Gastroesophageal sphincter (tissue), 4 donors: ENCODE measurements at regions not wholly inside any gene's neighbourhood (a gene's known extent, or its start where the extent isn't known, plus 50 kb on each side); places are given as distances from the start of the nearest gene placed in this dataset.

Source experiments
- ATAC-seq: fragments of 150-250 bp; one replicate; pipeline ENCODE4 v1.9.1; 2016; ENCODE audit warnings: mild to moderate bottlenecking, moderate library complexity
- H3K27ac ChIP-seq, 4 donors: fragments of 200-600 bp; sonication (generic) in 3 of 4; 1 replicate in 3 of 4; 2 replicates in 1 of 4; pipeline ENCODE4 v1.5.1; 2016 to 2019
- H3K27me3 ChIP-seq: fragments of 200-600 bp; sonication (generic); one replicate; pipeline ENCODE4 v1.5.1; 2019
- H3K36me3 ChIP-seq, 2 donors: fragments of 200-600 bp; sonication (generic); one replicate each; pipeline ENCODE4 v1.5.1; 2019; ENCODE audit warnings: control low read depth in 1 of 2
- H3K4me1 ChIP-seq, 3 donors: fragments of 200-600 bp; sonication (generic); 1 replicate in 2 of 3; 2 replicates in 1 of 3; pipeline ENCODE4 v1.5.1; 2016 to 2019; ENCODE audit warnings: control low read depth in 2 of 3
- H3K4me3 ChIP-seq, 2 donors: fragments of 200-600 bp; sonication (generic); one replicate each; pipeline ENCODE4 v1.5.1; 2019; ENCODE audit warnings: mild to moderate bottlenecking in 1 of 2, moderate library complexity in 1 of 2
- H3K9me3 ChIP-seq, 3 donors: fragments of 200-600 bp; sonication (generic); one replicate each; pipeline ENCODE4 v1.5.1; 2017 to 2019; ENCODE audit warnings: control low read depth in 2 of 3
- EP300 ChIP-seq: sonication (generic); formaldehyde crosslinking; IDR thresholded peaks from one replicate; pipeline ENCODE4 v1.6.1; 2017; ENCODE audit warnings: antibody characterized with exemption, mild to moderate bottlenecking
- POLR2A ChIP-seq, 2 donors: fragments of 450-650 bp; IDR thresholded peaks; one replicate each; pipeline ENCODE4 v1.6.1; 2017; ENCODE audit warnings: antibody characterized with exemption in 2 of 2, mild to moderate bottlenecking in 2 of 2, moderate library complexity in 1 of 2
- POLR2AphosphoS5 ChIP-seq: sonication (generic); formaldehyde crosslinking; IDR thresholded peaks from one replicate; pipeline ENCODE4 v1.6.1; 2017; ENCODE audit warnings: antibody characterized with exemption
- WGBS, 2 donors: methylation state at CpG; one replicate each; pipeline ENCODE4 v1.1.5; 2018; ENCODE audit warnings: low coverage in 1 of 2; 5-methylcytosine and 5-hydroxymethylcytosine counted together
- TF ChIP-seq, protein P1 (sequence below), 4 experiments: fragments of 200-600 bp in 2 of 4; fragments of 450-650 bp in 2 of 4; sonication (generic) in 1 of 4; IDR thresholded peaks; one replicate each; pipeline ENCODE4 v1.5.1; 2017 to 2019; ENCODE audit warnings: antibody characterized with exemption in 4 of 4, mild to moderate bottlenecking in 2 of 4, moderate library complexity in 2 of 4

GRCh38 chr2:71891719-71892422 is 255.8 kb downstream of the CYP26B1 start:
- Histone ChIP-seq H3K27ac (no peak overlapping the region), H3K36me3 (no peaks in the 10 kb centered on the region), H3K4me3 (no peak overlapping the region), H3K9me3 (no peaks in the 10 kb centered on the region), H3K27me3 (peaks cover 22% of the 10 kb centered on the region), H3K4me1 (no peaks in the 10 kb centered on the region)
- no peak for TF ChIP-seq POLR2AphosphoS5
- TF ChIP-seq EP300: no peak
- TF ChIP-seq, protein P1, sequence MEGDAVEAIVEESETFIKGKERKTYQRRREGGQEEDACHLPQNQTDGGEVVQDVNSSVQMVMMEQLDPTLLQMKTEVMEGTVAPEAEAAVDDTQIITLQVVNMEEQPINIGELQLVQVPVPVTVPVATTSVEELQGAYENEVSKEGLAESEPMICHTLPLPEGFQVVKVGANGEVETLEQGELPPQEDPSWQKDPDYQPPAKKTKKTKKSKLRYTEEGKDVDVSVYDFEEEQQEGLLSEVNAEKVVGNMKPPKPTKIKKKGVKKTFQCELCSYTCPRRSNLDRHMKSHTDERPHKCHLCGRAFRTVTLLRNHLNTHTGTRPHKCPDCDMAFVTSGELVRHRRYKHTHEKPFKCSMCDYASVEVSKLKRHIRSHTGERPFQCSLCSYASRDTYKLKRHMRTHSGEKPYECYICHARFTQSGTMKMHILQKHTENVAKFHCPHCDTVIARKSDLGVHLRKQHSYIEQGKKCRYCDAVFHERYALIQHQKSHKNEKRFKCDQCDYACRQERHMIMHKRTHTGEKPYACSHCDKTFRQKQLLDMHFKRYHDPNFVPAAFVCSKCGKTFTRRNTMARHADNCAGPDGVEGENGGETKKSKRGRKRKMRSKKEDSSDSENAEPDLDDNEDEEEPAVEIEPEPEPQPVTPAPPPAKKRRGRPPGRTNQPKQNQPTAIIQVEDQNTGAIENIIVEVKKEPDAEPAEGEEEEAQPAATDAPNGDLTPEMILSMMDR (IDR thresholded peaks at IDR 0.05): no peak
- TF ChIP-seq POLR2A (IDR thresholded peaks at IDR 0.05): no peak
- ATAC-seq: no peak
- 70 to 87% methylated on average over 4 to 5 of the region's 6 CpGs for WGBS, 2 donors

DNA sequence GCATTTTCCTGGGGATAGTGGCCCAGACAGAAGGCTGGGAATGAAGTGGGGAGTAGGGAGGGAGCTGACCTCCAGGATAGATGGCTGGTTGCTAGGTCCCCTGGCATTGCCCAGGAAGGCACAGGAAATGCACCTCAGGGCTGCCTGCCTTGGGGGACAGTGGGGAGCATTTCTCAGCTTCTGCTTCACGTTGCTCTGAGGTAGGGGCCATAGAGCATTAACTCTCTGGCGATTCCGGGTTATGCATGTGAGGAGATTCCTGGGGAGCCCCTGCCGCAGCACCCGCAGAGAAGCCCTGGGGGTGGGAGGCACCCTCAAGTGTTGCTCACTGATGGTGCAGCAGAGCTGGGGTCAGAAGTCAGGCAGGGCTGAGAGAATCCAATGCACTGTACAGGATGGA is 256.5 kb downstream of the CYP26B1 start:
- peaks cover 22% of the 10 kb centered on the region for H3K27me3 ChIP-seq
- no peak overlapping the region for H3K27ac ChIP-seq
- H3K4me1 ChIP-seq: no peaks in the 10 kb centered on the region
- H3K4me3 ChIP-seq: no peak overlapping the region
- no peak for ATAC-seq
- H3K36me3 ChIP-seq: no peaks in the 10 kb centered on the region
- WGBS, 2 donors: 85% methylated on average over 4 of the region's 5 CpGs; no CpG with 5 or more reads in 1 of the 2 donors
- H3K9me3 ChIP-seq: no peaks in the 10 kb centered on the region
- TF ChIP-seq, protein P1 (IDR thresholded peaks at IDR 0.05): no peak
- no peak for TF ChIP-seq POLR2A (IDR thresholded peaks at IDR 0.05)
- no peak for TF ChIP-seq POLR2AphosphoS5
- no peak for TF ChIP-seq EP300

- peak; percentile 83 for ATAC-seq
- WGBS, 2 donors: 74 to 81% methylated on average over 2 to 4 of the region's 5 CpGs
- TF ChIP-seq POLR2AphosphoS5: no peak
- no peak for TF ChIP-seq POLR2A (IDR thresholded peaks at IDR 0.05)
- TF ChIP-seq EP300: no peak
- TF ChIP-seq, protein P1 (IDR thresholded peaks at IDR 0.05): no peak
- Histone ChIP-seq H3K27ac (no peak overlapping the region), H3K9me3 (peaks cover 0 to 8% (median 0%) of the 10 kb centered on the region in 3 donors), H3K36me3 (no peaks in the 10 kb centered on the region), H3K27me3 (peaks cover 22% of the 10 kb centered on the region), H3K4me1 (no peaks in the 10 kb centered on the region), H3K4me3 (no peak overlapping the region)
Measured at GRCh38 chr2:71889759-71890684, 257.6 kb downstream of the CYP26B1 start.

DNA sequence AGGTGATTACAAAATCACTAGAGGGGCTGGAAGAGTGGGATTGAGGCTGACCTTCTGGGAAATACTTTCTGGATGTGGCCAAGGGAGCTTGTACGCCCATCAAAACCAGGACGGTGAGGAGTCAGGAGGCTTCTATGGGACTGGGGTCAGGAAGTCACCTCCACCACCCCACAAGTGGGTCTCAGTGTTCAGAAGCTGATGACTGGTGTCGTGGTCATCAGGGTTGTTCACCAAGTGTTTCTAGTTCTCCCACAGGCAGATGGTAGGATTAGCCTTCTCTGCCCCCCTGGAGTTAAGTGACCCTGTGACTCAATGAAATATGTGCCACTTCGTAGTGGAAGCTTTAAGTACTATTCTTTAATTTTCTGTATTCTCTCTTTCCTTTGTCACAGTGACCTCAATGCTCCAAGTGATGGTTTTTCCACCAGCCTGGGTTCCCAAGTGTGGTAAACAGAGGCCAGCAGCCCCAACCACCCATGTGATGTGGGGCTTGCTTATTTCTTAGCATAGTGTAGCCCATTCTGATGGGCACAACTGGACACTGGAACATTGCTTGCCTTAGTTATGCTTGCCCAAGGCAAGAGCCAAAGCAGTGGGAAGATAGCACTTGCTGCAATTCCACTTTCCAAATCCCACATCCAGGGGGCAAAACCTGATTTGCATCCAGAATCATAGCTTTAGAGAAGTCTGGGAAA is 258.8 kb downstream of the CYP26B1 start:
- ATAC-seq: no peak
- Histone ChIP-seq H3K4me1 (no peaks in the 10 kb centered on the region), H3K4me3 (no peak overlapping the region), H3K9me3 (peaks cover 0 to 16% (median 0%) of the 10 kb centered on the region in 3 donors), H3K27me3 (peaks cover 17% of the 10 kb centered on the region), H3K36me3 (no peaks in the 10 kb centered on the region), H3K27ac (no peak overlapping the region)
- no peak for TF ChIP-seq EP300
- TF ChIP-seq, protein P1 (IDR thresholded peaks at IDR 0.05): no peak
- no peak for TF ChIP-seq POLR2AphosphoS5
- no peak for TF ChIP-seq POLR2A (IDR thresholded peaks at IDR 0.05)
- WGBS, 2 donors: 86 to 96% methylated on average over 4 of the region's 4 CpGs
